ENCODE measurements at regions not wholly inside any gene's neighbourhood (a gene's known extent, or its start where the extent isn't known, plus 50 kb on each side); places are given as distances from the start of the nearest gene placed in this dataset.
A peak's percentile ranks its signal among the peaks of the same experiment; 100 is the strongest.

GRCh38 chr2:84373391-84373790 lies 85.7 kb downstream of the SUCLG1 start:
- intact Hi-C loops (cut with DNase I; ENCODE audit: low total_unique reads): no loop called here
- DNase-seq: no peak
- no peaks in the 10 kb centered on the region for H3K9me3 ChIP-seq
- no peaks in the 10 kb centered on the region for H3K27me3 ChIP-seq
- H3K27ac ChIP-seq: no peak overlapping the region
- TF ChIP-seq CTCF (IDR thresholded peaks at IDR 0.05) (peak in 1 of 3 experiments; percentile 12), POLR2A (IDR thresholded peaks at IDR 0.05) (no peak)
- no peaks in the 10 kb centered on the region for H3K4me1 ChIP-seq
- 75 to 78% methylated on average over 2 of the region's 2 CpGs for WGBS, 2 donors
- no peak overlapping the region for H3K4me3 ChIP-seq
- no peaks in the 10 kb centered on the region for H3K36me3 ChIP-seq (ENCODE audit: low read depth, missing control alignments)

GRCh38 chr2:84362541-84362940 lies 96.5 kb downstream of the SUCLG1 start:
- TF ChIP-seq POLR2A (IDR thresholded peaks at IDR 0.05): no peak
- no peak for TF ChIP-seq CTCF (IDR thresholded peaks at IDR 0.05)
- Histone ChIP-seq H3K9me3 (no peaks in the 10 kb centered on the region), H3K4me3 (no peak overlapping the region), H3K4me1 (no peaks in the 10 kb centered on the region), H3K27me3 (no peaks in the 10 kb centered on the region), H3K27ac (no peak overlapping the region), H3K36me3 (ENCODE audit: low read depth, missing control alignments) (no peaks in the 10 kb centered on the region)
- intact Hi-C loops (cut with DNase I; ENCODE audit: low total_unique reads): no loop called here
- 42 to 68% methylated on average over 1 of the region's 1 CpG for WGBS, 2 donors
- DNase-seq: no peak

- H3K27me3 ChIP-seq: no peaks in the 10 kb centered on the region
- no peaks in the 10 kb centered on the region for H3K36me3 ChIP-seq (ENCODE audit: low read depth, missing control alignments)
- no peaks in the 10 kb centered on the region for H3K9me3 ChIP-seq
- TF ChIP-seq CTCF (IDR thresholded peaks at IDR 0.05) (no peak), POLR2A (IDR thresholded peaks at IDR 0.05) (no peak)
- no peak overlapping the region for H3K4me3 ChIP-seq
- DNase-seq: no peak
- no peak overlapping the region for H3K27ac ChIP-seq
- WGBS, 2 donors: 73% methylated on average over 3 of the region's 3 CpGs
- H3K4me1 ChIP-seq: no peaks in the 10 kb centered on the region
- intact Hi-C loops (cut with DNase I; ENCODE audit: low total_unique reads): no loop called here
Measured at GRCh38 chr2:84338069-84338468, 121.0 kb downstream of the SUCLG1 start.

DNA sequence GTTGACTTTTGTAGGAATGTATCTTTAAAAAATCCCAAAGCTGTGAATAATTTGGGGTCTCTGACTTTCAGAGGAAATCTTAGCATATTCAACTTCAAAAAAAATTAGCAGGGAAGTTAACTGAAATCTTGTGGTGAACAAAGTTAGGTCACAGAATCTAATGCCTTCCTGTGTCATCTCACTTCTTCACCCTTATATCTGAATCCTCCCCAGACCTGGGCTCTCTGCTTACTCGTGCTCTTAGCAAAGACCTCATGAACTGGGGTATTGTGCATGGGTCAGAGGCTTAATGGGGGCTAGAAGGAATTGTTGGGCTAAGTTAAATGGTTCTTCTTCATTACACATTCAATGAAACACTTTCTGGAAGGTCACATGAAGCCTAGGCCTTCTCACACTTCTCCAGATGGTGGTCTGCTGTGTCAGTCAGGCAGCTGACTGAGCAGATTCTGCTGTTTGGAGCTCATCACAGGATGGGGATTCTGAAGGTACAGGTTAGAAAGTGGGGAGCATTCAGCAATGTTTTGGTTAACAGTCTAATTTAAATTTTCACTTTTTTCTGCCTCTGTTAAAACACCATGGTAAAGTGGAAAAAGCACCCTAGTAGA lies 131.3 kb downstream of the SUCLG1 start:
- 83 to 88% methylated on average over 1 of the region's 1 CpG for WGBS, 2 donors
- no peaks in the 10 kb centered on the region for H3K9me3 ChIP-seq
- H3K27me3 ChIP-seq: no peaks in the 10 kb centered on the region
- no peaks in the 10 kb centered on the region for H3K4me1 ChIP-seq
- H3K4me3 ChIP-seq: no peak overlapping the region
- no peak for DNase-seq
- intact Hi-C loops (cut with DNase I; ENCODE audit: low total_unique reads): no loop called here
- no peak for TF ChIP-seq POLR2A (IDR thresholded peaks at IDR 0.05)
- no peak for TF ChIP-seq CTCF (IDR thresholded peaks at IDR 0.05)
- H3K36me3 ChIP-seq (ENCODE audit: low read depth, missing control alignments): no peaks in the 10 kb centered on the region
- H3K27ac ChIP-seq: no peak overlapping the region

DNA sequence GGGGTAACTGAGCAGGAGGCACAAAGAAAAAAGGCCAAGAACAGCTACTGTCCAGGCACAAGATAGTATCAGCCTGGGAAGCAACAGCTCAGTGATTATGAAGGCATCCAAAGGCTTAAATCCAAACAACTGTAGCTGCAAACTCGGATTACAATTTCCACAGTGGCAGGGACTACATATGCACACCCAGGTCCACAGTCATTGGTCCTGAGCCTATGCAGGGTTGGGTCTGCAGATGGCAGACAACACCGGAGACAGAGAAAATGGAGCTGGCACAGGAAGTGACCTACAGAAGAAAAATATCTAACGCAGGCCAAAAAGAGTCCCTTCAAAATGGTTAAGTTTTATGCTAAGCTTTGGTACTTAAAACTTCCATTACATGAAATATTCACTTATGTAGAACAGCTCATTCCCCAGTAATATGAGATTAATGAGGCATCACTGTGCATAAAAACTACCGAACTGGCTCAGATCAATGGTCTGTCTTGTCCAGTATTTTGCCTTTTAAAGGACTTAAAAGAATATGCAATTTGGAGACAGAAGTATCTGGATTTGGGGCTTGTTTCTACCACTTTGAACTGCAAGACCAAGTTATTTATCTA lies 132.1 kb downstream of the SUCLG1 start:
- Histone ChIP-seq H3K36me3 (ENCODE audit: low read depth, missing control alignments) (no peaks in the 10 kb centered on the region), H3K27me3 (no peaks in the 10 kb centered on the region), H3K4me3 (no peak overlapping the region), H3K27ac (no peak overlapping the region), H3K4me1 (no peaks in the 10 kb centered on the region), H3K9me3 (no peaks in the 10 kb centered on the region)
- TF ChIP-seq POLR2A (IDR thresholded peaks at IDR 0.05) (no peak), CTCF (IDR thresholded peaks at IDR 0.05) (no peak)
- DNase-seq: no peak
- WGBS, 2 donors: 83 to 96% methylated on average over 4 of the region's 4 CpGs
- intact Hi-C loops (cut with DNase I; ENCODE audit: low total_unique reads): no loop called here

Data from testis (tissue), 2 donors.